Naive thymus-derived CD4-positive, alpha-beta T cell (primary cell): ENCODE measurements at regions not wholly inside any gene's neighbourhood (a gene's known extent, or its start where the extent isn't known, plus 50 kb on each side); places are given as distances from the start of the nearest gene placed in this dataset.

Experiments used
- ATAC-seq: fragments of 150-1000 bp; cut with Tn5 transposase; 2 replicates; pipeline ENCODE4 v1.10.0; 2021; ENCODE audit warnings: mild to moderate bottlenecking, moderate library complexity
- CTCF ChIA-PET: fragments of 350-600 bp; sonication (Branson Sonifier 250); formaldehyde crosslinking; loops from one replicate; lab custom pipeline; 2021; ENCODE audit warnings: antibody characterized with exemption; lab: Charles Lee
- POLR2A ChIA-PET: fragments of 350-600 bp; sonication (Branson Sonifier 250); formaldehyde crosslinking; loops from one replicate; lab custom pipeline; 2021; ENCODE audit warnings: antibody characterized with exemption, inconsistent platforms; lab: Charles Lee
- DNase-seq, 9 donors: peaks; one replicate each; pipeline versions ENCODE4 v3.0.0 to v3.0.0-alpha.2; 2020 to 2022; ENCODE audit warnings: mixed read lengths in 1 of 9
- H3K27ac ChIP-seq: one replicate; pipeline ENCODE4 v1.7.0; 2013; ENCODE audit warnings: mild to moderate bottlenecking, low read depth, low read length, moderate library complexity
- H3K27me3 ChIP-seq, 2 donors: one replicate each; pipeline ENCODE4 v1.7.0; 2013; ENCODE audit warnings: low read length in 2 of 2, mild to moderate bottlenecking in 2 of 2, moderate library complexity in 2 of 2; ENCODE audit not compliant: control insufficient read depth in 2 of 2, insufficient read depth in 2 of 2
- H3K36me3 ChIP-seq, 3 experiments: 1 replicate in 2 of 3; 2 replicates in 1 of 3; pipeline ENCODE4 v1.7.0; 2013; ENCODE audit warnings: low read length in 3 of 3, mild to moderate bottlenecking in 3 of 3, moderate library complexity in 1 of 3; ENCODE audit not compliant: insufficient read depth in 3 of 3, control insufficient read depth in 2 of 3
- H3K4me1 ChIP-seq, 2 donors: one replicate each; pipeline ENCODE4 v1.7.0; 2013; ENCODE audit warnings: low read length in 2 of 2, mild to moderate bottlenecking in 2 of 2, moderate library complexity in 1 of 2; ENCODE audit not compliant: control insufficient read depth in 2 of 2, insufficient read depth in 2 of 2
- H3K4me3 ChIP-seq: 2 replicates; pipeline ENCODE4 v1.7.0; 2013; ENCODE audit warnings: mild to moderate bottlenecking, low read length
- H3K9me3 ChIP-seq, 3 experiments: 1 replicate in 2 of 3; 2 replicates in 1 of 3; pipeline ENCODE4 v1.7.0; 2013; ENCODE audit warnings: low read length in 3 of 3; ENCODE audit not compliant: control insufficient read depth in 2 of 3
- H3K27ac Mint-ChIP-seq, 9 donors: one replicate each; pipeline ENCODE4 v1.8.0; 2020 to 2022; ENCODE audit warnings: mixed read lengths in 9 of 9, mild to moderate bottlenecking in 8 of 9, moderate library complexity in 5 of 9, inconsistent platforms in 2 of 9
- H3K27me3 Mint-ChIP-seq, 5 donors: one replicate each; pipeline ENCODE4 v1.8.0; 2021 to 2022; ENCODE audit warnings: mixed read lengths in 5 of 5, mild to moderate bottlenecking in 1 of 5
- H3K36me3 Mint-ChIP-seq, 5 donors: one replicate each; pipeline ENCODE4 v1.8.0; 2020 to 2022; ENCODE audit warnings: mixed read lengths in 5 of 5, mild to moderate bottlenecking in 3 of 5, inconsistent platforms in 1 of 5
- H3K4me1 Mint-ChIP-seq, 7 donors: one replicate each; pipeline ENCODE4 v1.8.0; 2020 to 2022; ENCODE audit warnings: mixed read lengths in 7 of 7, mild to moderate bottlenecking in 3 of 7, inconsistent platforms in 1 of 7
- H3K4me3 Mint-ChIP-seq, 10 donors: one replicate each; pipeline ENCODE4 v1.8.0; 2020 to 2022; ENCODE audit warnings: mild to moderate bottlenecking in 10 of 10, mixed read lengths in 10 of 10, moderate library complexity in 6 of 10, inconsistent platforms in 2 of 10
- H3K9me3 Mint-ChIP-seq, 11 donors: one replicate each; pipeline ENCODE4 v1.8.0; 2020 to 2022; ENCODE audit warnings: mixed read lengths in 11 of 11, mild to moderate bottlenecking in 4 of 11, inconsistent platforms in 1 of 11, moderate library complexity in 1 of 11
- intact Hi-C, 2 donors: fragments of 100-400 bp; cut with micrococcal nuclease; formaldehyde crosslinking; loops; one replicate each; pipeline ENCODE4 v1.15.1; 2023

DNA sequence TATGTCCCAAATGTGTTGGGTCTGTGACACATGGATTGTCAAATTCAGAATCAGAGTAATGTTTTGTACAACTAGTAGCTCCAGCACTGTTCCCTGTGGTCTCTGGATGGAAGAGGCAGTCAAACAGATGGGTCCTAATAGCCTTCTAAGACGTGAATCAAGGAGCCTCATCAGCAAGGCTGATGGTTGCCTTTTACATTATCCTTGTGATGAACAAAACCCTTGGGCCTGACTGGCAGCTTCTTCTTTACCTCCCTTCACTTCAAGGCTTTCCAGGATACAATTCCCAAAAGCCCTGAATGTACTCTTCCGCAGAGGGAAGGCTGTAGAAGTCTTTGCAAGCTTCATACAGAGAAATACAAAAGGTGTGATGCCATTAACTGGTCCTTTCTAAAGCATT is 633.3 kb downstream of the USP25 start:
- Histone ChIP-seq H3K9me3 (peaks cover 0 to 5% (median 0%) of the 10 kb centered on the region in 3 experiments), H3K4me1 (no peaks in the 10 kb centered on the region), H3K36me3 (no peaks in the 10 kb centered on the region), H3K27me3 (no peaks in the 10 kb centered on the region), H3K27ac (no peak overlapping the region), H3K4me3 (no peak overlapping the region)
- intact Hi-C loops, result no loop called here
- H3K4me1 Mint-ChIP-seq, result no peaks in the 10 kb centered on the region
- peaks cover 0 to 4% (median 0%) of the 10 kb centered on the region in 5 donors for H3K27me3 Mint-ChIP-seq
- ATAC-seq (no peak), DNase-seq (no peak)
- H3K36me3 Mint-ChIP-seq, result no peaks in the 10 kb centered on the region
- CTCF ChIA-PET, result no interaction called here
- H3K27ac Mint-ChIP-seq, result no peak overlapping the region
- peaks cover 0 to 8% (median 0%) of the 10 kb centered on the region in 11 donors for H3K9me3 Mint-ChIP-seq
- no peak overlapping the region for H3K4me3 Mint-ChIP-seq
- POLR2A ChIA-PET, result no interaction called here

DNA sequence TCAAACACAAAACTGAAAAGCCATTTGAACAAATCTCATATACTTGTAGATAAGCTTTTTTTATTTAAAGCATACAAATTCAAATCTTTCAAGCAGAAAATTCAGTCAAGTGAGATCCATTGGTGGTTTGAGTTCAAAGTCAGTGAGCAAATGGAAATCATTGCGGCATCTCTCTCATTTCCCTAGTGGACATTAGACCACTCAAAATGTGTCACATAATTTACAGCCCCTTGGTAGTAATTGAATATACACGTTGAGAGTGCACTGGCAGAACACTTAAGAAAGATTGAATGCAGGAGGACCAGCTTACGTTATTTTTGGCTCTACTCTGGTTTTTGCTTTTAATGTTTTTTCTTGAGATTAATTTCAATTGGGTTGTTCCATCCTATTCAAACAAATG is 633.7 kb downstream of the USP25 start:
- ATAC-seq, result no peak
- H3K27me3 ChIP-seq, result no peaks in the 10 kb centered on the region
- H3K4me1 ChIP-seq, result no peaks in the 10 kb centered on the region
- ChIA-PET CTCF (no interaction called here), POLR2A (no interaction called here)
- intact Hi-C loops, result no loop called here
- no peaks in the 10 kb centered on the region for H3K4me1 Mint-ChIP-seq
- peaks cover 0 to 5% (median 0%) of the 10 kb centered on the region in 3 experiments for H3K9me3 ChIP-seq
- no peak overlapping the region for H3K27ac ChIP-seq
- H3K36me3 ChIP-seq, result no peaks in the 10 kb centered on the region
- H3K27ac Mint-ChIP-seq, result no peak overlapping the region
- no peak for DNase-seq
- H3K4me3 Mint-ChIP-seq, result no peak overlapping the region
- H3K27me3 Mint-ChIP-seq, result peaks cover 0 to 4% (median 0%) of the 10 kb centered on the region in 5 donors
- no peak overlapping the region for H3K4me3 ChIP-seq
- peaks cover 0 to 8% (median 0%) of the 10 kb centered on the region in 11 donors for H3K9me3 Mint-ChIP-seq
- H3K36me3 Mint-ChIP-seq, result no peaks in the 10 kb centered on the region

DNA sequence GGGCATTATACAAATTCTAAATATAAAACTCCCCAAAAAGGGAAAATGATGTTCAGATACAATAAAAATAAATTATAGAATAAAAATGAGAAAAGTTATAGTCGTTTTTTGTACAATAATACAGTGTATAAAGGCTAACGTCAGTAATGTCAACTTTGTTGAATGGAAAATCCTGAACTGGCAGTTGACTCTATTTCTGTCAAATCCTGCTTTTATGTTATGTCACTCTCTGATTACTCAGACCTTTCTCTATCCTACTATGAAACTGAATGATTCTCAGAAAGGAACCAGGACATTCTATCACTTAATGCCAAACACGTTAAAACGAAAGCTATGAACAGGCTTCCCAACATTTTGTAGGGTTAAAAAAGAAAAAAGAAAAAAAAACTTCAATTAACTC is 636.4 kb downstream of the USP25 start:
- ATAC-seq, result no peak
- no peak overlapping the region for H3K4me3 Mint-ChIP-seq
- Histone ChIP-seq H3K4me3 (no peak overlapping the region), H3K9me3 (no peaks in the 10 kb centered on the region), H3K27me3 (no peaks in the 10 kb centered on the region), H3K36me3 (no peaks in the 10 kb centered on the region), H3K27ac (no peak overlapping the region), H3K4me1 (no peaks in the 10 kb centered on the region)
- DNase-seq, result no peak
- no peaks in the 10 kb centered on the region for H3K4me1 Mint-ChIP-seq
- intact Hi-C loops, result no loop called here
- peaks cover 0 to 4% (median 0%) of the 10 kb centered on the region in 5 donors for H3K27me3 Mint-ChIP-seq
- ChIA-PET CTCF (no interaction called here), POLR2A (no interaction called here)
- peaks cover 0 to 3% (median 0%) of the 10 kb centered on the region in 11 donors for H3K9me3 Mint-ChIP-seq
- no peaks in the 10 kb centered on the region for H3K36me3 Mint-ChIP-seq
- H3K27ac Mint-ChIP-seq, result no peak overlapping the region

DNA sequence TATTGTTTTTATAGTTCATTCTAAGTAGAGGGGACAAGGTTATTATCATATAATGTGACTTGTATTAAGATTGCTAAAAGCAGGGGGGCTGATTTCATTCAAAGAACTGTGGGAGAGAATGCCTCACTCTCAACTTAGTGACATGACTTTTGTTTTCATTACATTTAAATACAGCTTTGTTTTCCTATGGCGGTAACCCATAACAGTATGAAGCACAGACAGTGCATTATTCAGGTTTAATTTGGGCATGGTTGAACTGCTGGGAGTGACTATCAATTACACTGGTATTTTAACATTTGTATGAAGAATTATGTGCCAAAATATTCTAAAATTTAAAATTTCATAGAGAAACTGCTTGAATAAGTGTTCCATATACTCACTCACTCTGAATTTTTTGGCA is 637.3 kb downstream of the USP25 start:
- Histone ChIP-seq H3K9me3 (no peaks in the 10 kb centered on the region), H3K36me3 (no peaks in the 10 kb centered on the region), H3K27me3 (no peaks in the 10 kb centered on the region), H3K27ac (no peak overlapping the region), H3K4me3 (no peak overlapping the region), H3K4me1 (no peaks in the 10 kb centered on the region)
- Mint-ChIP-seq H3K4me3 (no peak overlapping the region), H3K4me1 (no peaks in the 10 kb centered on the region), H3K27me3 (peaks cover 0 to 4% (median 0%) of the 10 kb centered on the region in 5 donors), H3K36me3 (no peaks in the 10 kb centered on the region), H3K9me3 (peaks cover 0 to 3% (median 0%) of the 10 kb centered on the region in 11 donors), H3K27ac (no peak overlapping the region)
- intact Hi-C loops, result no loop called here
- ChIA-PET POLR2A (interaction anchor here (0.7 kb wide), 1 partner anchor 289 kb away, joined by 3 read pairs; no protein-coding TSS in a partner anchor), CTCF (no interaction called here)
- DNase-seq (no peak), ATAC-seq (no peak)

DNA sequence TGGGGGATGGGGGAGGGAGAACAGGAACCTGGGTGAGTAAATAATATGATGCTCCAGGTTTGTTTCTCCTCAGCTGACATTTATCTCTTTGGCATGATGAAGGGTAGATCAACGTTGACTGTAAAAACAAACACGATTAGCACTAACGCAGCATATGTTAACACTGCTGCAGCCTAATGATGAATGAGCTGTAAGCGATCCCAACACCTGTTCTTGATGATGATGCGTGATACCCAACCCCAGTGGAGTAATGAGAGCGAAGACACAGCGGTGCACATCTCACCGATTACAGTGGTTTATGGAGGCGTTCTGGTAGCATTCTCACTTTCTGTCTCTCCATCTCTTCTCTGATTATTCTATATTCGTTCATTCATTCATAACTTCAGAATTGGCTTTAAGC is 640.4 kb downstream of the USP25 start:
- ChIA-PET POLR2A (no interaction called here), CTCF (no interaction called here)
- H3K9me3 ChIP-seq, result no peaks in the 10 kb centered on the region
- DNase-seq (no peak), ATAC-seq (no peak)
- no peaks in the 10 kb centered on the region for H3K36me3 ChIP-seq
- no peaks in the 10 kb centered on the region for H3K4me1 ChIP-seq
- no peaks in the 10 kb centered on the region for H3K36me3 Mint-ChIP-seq
- H3K4me1 Mint-ChIP-seq, result no peaks in the 10 kb centered on the region
- no peak overlapping the region for H3K4me3 ChIP-seq
- peaks cover 0 to 3% (median 0%) of the 10 kb centered on the region in 11 donors for H3K9me3 Mint-ChIP-seq
- no peak overlapping the region for H3K27ac ChIP-seq
- intact Hi-C loops, result no loop called here
- no peaks in the 10 kb centered on the region for H3K27me3 ChIP-seq
- no peak overlapping the region for H3K4me3 Mint-ChIP-seq
- no peaks in the 10 kb centered on the region for H3K27me3 Mint-ChIP-seq
- no peak overlapping the region for H3K27ac Mint-ChIP-seq

DNA sequence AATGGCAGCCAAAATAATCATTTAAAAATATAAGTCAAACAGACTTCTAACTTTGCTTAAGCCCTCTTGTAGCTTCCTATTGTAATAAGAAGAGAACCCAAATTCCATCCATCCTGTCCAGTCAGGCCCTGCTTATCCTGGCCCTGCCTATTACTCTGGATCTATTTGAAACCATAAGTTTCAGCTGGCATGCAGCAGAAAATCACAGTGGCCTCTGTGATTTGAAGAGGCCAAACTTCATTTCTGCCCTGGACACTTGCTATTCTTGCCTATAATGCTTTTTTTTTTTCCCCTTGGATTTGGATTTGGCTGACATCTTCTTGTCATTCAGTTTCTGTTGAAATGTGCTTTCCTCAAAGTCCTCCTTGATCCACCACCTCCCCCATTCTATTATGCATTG is 642.8 kb downstream of the USP25 start:
- ChIA-PET POLR2A (no interaction called here), CTCF (no interaction called here)
- H3K27ac ChIP-seq, result no peak overlapping the region
- no peak for ATAC-seq
- peaks cover 0 to 3% (median 0%) of the 10 kb centered on the region in 11 donors for H3K9me3 Mint-ChIP-seq
- intact Hi-C loops, result no loop called here
- H3K4me1 Mint-ChIP-seq, result no peaks in the 10 kb centered on the region
- no peak overlapping the region for H3K27ac Mint-ChIP-seq
- H3K36me3 Mint-ChIP-seq, result no peaks in the 10 kb centered on the region
- no peaks in the 10 kb centered on the region for H3K27me3 Mint-ChIP-seq
- no peak overlapping the region for H3K4me3 ChIP-seq
- no peaks in the 10 kb centered on the region for H3K9me3 ChIP-seq
- H3K36me3 ChIP-seq, result no peaks in the 10 kb centered on the region
- no peaks in the 10 kb centered on the region for H3K27me3 ChIP-seq
- DNase-seq, result no peak
- no peaks in the 10 kb centered on the region for H3K4me1 ChIP-seq
- H3K4me3 Mint-ChIP-seq, result no peak overlapping the region

DNA sequence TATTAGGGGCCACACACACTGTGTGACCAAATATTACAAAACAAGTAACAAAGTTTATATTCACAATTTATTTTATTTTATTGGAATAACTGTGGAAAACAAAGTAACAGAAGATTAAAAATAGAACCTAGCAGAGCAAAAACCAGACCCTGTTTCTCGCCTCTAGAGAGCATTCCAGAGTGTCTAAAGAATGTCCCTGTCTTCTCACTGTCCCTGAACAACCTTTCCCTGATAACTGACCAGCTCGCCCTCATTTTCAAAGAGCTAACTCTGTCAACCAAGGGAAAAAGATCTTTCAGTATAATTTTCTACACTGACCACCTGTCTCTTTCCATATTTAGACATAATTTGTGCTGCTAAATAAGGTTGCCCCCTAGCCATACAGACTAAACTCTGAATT is 646.9 kb downstream of the USP25 start:
- H3K27me3 Mint-ChIP-seq, result no peaks in the 10 kb centered on the region
- Histone ChIP-seq H3K27me3 (no peaks in the 10 kb centered on the region), H3K27ac (no peak overlapping the region), H3K4me1 (no peaks in the 10 kb centered on the region), H3K36me3 (no peaks in the 10 kb centered on the region), H3K4me3 (no peak overlapping the region), H3K9me3 (no peaks in the 10 kb centered on the region)
- no peak for DNase-seq
- CTCF ChIA-PET, result no interaction called here
- no peak for ATAC-seq
- no peak overlapping the region for H3K4me3 Mint-ChIP-seq
- POLR2A ChIA-PET, result no interaction called here
- intact Hi-C loops, result no loop called here
- no peaks in the 10 kb centered on the region for H3K4me1 Mint-ChIP-seq
- H3K27ac Mint-ChIP-seq, result no peak overlapping the region
- H3K9me3 Mint-ChIP-seq, result peaks cover 0 to 4% (median 0%) of the 10 kb centered on the region in 11 donors
- no peaks in the 10 kb centered on the region for H3K36me3 Mint-ChIP-seq
